ENCODE measurements at regions not wholly inside any gene's neighbourhood (a gene's known extent, or its start where the extent isn't known, plus 50 kb on each side); places are given as distances from the start of the nearest gene placed in this dataset.

DNA sequence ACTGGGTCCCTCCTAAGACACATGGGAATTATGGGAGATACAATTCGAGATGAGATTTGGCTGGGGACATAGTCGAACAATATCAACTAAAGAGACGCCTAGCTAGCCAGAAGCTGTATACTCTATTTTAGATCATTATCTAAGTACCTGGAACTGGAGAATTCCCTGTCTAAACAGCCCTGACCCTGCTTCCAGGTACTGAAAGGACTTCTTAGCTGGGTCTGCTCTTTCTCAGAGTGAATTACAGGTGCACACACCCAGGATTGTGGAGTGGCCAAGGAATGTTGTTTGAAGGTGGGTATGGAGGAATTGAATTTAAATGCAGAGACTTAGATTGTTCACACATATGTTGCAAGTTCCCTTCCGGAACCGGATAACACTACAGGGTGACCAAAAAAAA, 733.0 kb downstream of the RPS29 start:
- H3K4me1 ChIP-seq (ENCODE audit: control insufficient read depth in 4 of 4, insufficient read depth in 4 of 4, low read length in 3 of 4): no peaks in the 10 kb centered on the region

More for the DNA sequence above, 733.0 kb downstream of the RPS29 start:
- Histone ChIP-seq H3K4me3 (ENCODE audit: low read depth in 1 of 3, low read length in 3 of 3) (no peak overlapping the region), H3K9ac (ENCODE audit: low read depth in 1 of 2, low read length in 2 of 2) (no peak overlapping the region), H3K27me3 (ENCODE audit: control insufficient read depth in 4 of 4, insufficient read depth in 4 of 4, low read length in 3 of 4) (no peaks in the 10 kb centered on the region), H3K9me3 (ENCODE audit: control insufficient read depth in 4 of 4, low read length in 3 of 4) (no peaks in the 10 kb centered on the region), H3K27ac (ENCODE audit: low read depth in 1 of 2, low read length in 2 of 2) (no peak overlapping the region), H3K36me3 (ENCODE audit: control insufficient read depth in 4 of 4, insufficient read depth in 3 of 4, low read depth in 1 of 4, low read length in 3 of 4) (no peaks in the 10 kb centered on the region)
- DNase-seq (ENCODE audit: low spot score): no peak
- 74% methylated on average over 5 of the region's 5 CpGs for WGBS
- no peak for TF ChIP-seq RAD21 (IDR thresholded peaks at IDR 0.05)
- TF ChIP-seq TAF1 (conservative IDR thresholded peaks at IDR 0.05): no peak
- no peak for TF ChIP-seq RXRA (IDR thresholded peaks at IDR 0.05)
- no peak for TF ChIP-seq CTCF (IDR thresholded peaks at IDR 0.05; ENCODE audit: low read depth, low read length, missing input control)
- no peak for TF ChIP-seq FOXA1 (IDR thresholded peaks at IDR 0.05)
- no peak for TF ChIP-seq SP1 (IDR thresholded peaks at IDR 0.05)
- TF ChIP-seq, protein P1, sequence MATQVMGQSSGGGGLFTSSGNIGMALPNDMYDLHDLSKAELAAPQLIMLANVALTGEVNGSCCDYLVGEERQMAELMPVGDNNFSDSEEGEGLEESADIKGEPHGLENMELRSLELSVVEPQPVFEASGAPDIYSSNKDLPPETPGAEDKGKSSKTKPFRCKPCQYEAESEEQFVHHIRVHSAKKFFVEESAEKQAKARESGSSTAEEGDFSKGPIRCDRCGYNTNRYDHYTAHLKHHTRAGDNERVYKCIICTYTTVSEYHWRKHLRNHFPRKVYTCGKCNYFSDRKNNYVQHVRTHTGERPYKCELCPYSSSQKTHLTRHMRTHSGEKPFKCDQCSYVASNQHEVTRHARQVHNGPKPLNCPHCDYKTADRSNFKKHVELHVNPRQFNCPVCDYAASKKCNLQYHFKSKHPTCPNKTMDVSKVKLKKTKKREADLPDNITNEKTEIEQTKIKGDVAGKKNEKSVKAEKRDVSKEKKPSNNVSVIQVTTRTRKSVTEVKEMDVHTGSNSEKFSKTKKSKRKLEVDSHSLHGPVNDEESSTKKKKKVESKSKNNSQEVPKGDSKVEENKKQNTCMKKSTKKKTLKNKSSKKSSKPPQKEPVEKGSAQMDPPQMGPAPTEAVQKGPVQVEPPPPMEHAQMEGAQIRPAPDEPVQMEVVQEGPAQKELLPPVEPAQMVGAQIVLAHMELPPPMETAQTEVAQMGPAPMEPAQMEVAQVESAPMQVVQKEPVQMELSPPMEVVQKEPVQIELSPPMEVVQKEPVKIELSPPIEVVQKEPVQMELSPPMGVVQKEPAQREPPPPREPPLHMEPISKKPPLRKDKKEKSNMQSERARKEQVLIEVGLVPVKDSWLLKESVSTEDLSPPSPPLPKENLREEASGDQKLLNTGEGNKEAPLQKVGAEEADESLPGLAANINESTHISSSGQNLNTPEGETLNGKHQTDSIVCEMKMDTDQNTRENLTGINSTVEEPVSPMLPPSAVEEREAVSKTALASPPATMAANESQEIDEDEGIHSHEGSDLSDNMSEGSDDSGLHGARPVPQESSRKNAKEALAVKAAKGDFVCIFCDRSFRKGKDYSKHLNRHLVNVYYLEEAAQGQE (IDR thresholded peaks at IDR 0.05): no peak
- TF ChIP-seq, protein P2, sequence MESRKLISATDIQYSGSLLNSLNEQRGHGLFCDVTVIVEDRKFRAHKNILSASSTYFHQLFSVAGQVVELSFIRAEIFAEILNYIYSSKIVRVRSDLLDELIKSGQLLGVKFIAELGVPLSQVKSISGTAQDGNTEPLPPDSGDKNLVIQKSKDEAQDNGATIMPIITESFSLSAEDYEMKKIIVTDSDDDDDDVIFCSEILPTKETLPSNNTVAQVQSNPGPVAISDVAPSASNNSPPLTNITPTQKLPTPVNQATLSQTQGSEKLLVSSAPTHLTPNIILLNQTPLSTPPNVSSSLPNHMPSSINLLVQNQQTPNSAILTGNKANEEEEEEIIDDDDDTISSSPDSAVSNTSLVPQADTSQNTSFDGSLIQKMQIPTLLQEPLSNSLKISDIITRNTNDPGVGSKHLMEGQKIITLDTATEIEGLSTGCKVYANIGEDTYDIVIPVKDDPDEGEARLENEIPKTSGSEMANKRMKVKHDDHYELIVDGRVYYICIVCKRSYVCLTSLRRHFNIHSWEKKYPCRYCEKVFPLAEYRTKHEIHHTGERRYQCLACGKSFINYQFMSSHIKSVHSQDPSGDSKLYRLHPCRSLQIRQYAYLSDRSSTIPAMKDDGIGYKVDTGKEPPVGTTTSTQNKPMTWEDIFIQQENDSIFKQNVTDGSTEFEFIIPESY (IDR thresholded peaks at IDR 0.05): no peak
- no peak for TF ChIP-seq HNF4A (conservative IDR thresholded peaks at IDR 0.05)
- no peak for TF ChIP-seq YY1 (IDR thresholded peaks at IDR 0.05)
- TF ChIP-seq EGR1 (IDR thresholded peaks at IDR 0.05; ENCODE audit: low read depth in 2 of 2): no peak
- TF ChIP-seq, protein P3, sequence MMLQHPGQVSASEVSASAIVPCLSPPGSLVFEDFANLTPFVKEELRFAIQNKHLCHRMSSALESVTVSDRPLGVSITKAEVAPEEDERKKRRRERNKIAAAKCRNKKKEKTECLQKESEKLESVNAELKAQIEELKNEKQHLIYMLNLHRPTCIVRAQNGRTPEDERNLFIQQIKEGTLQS (IDR thresholded peaks at IDR 0.05): no peak
- TF ChIP-seq HNF4G (IDR thresholded peaks at IDR 0.05): no peak
- no peak for TF ChIP-seq MAX (IDR thresholded peaks at IDR 0.05)
- TF ChIP-seq GABPA (IDR thresholded peaks at IDR 0.05 in 1 of 2, conservative IDR thresholded peaks at IDR 0.05 in 1 of 2): no peak
- no peak for TF ChIP-seq NR2F2 (IDR thresholded peaks at IDR 0.05)
